Pancreas (tissue), 10 donors: ENCODE measurements at regions not wholly inside any gene's neighbourhood (a gene's known extent, or its start where the extent isn't known, plus 50 kb on each side); places are given as distances from the start of the nearest gene placed in this dataset.

Experiments
- ATAC-seq, 4 donors: fragments of 200-7000 bp; cut with Tn5 transposase; one replicate each; pipeline versions ENCODE4 v1.8.0 to v1.9.1; 2020; ENCODE audit warnings: mild to moderate bottlenecking in 4 of 4, moderate library complexity in 4 of 4
- DNase-seq, 6 donors: peaks; one replicate each; pipeline ENCODE4 v3.0.0-alpha.2; 2020
- FAIRE-seq: peaks from 2 replicates; lab custom pipeline; 2012; peaks lifted over from hg19 to GRCh38; lab: Jason Lieb, UNC
- H3K27ac ChIP-seq, 4 donors: fragments of 200-600 bp; sonication (generic); 1 replicate in 3 of 4; 2 replicates in 1 of 4; pipeline versions ENCODE4 v1.5.0 to v1.8.0; 2020
- H3K27me3 ChIP-seq, 4 donors: fragments of 200-600 bp; one replicate each; pipeline ENCODE4 v1.8.0; 2021
- H3K36me3 ChIP-seq, 3 donors: fragments of 200-600 bp; sonication (generic) in 1 of 3; one replicate each; pipeline versions ENCODE4 v1.5.0 to v1.8.0; 2020 to 2021
- H3K4me1 ChIP-seq, 3 donors: fragments of 200-600 bp; one replicate each; pipeline ENCODE4 v1.8.0; 2021
- H3K4me3 ChIP-seq, 4 donors: fragments of 200-600 bp; sonication (generic) in 2 of 4; one replicate each; pipeline versions ENCODE4 v1.5.0 to v1.8.0; 2020 to 2021
- H3K9me3 ChIP-seq, 4 donors: fragments of 200-600 bp; one replicate each; pipeline ENCODE4 v1.8.0; 2021
- WGBS, 2 donors: extraction: QIAGEN DNeasy Blood & Tissue Kit; methylation state at CpG; one replicate each; pipeline ENCODE4 v1.1.7; 2013; 5-methylcytosine and 5-hydroxymethylcytosine counted together
- intact Hi-C, 3 donors: fragments of 100-400 bp; cut with DNase I; formaldehyde crosslinking; loops; one replicate each; pipeline versions ENCODE4 v1.11.1 to v1.14.2; 2022
- TF ChIP-seq, protein P1 (sequence below), 4 donors: fragments of 200-600 bp; sonication (generic) in 3 of 4; IDR thresholded peaks; one replicate each; pipeline versions ENCODE4 v1.5.0 to v1.8.0; 2021; ENCODE audit warnings: antibody characterized with exemption in 4 of 4
- donor health status: healthy with polysubstance abuse.
- donor health status: DM: no; HTN: no; CAD: no; lungs with moderate emphysema.
- donor health status: DM: no; HTN: no; CAD: no.
- donor health status: control.
- donor health status: control.
- donor health status: Bipolar disorder and iron deficiency.
- donor health status: DM: yes; HTN: yes; CAD: no.
- donor health status: DM: no; HTN: no; CAD: no.
- donor health status: DM: no; HTN: no; CAD: no.
- donor health status: DM: yes; HTN: yes; CAD: no.

DNA sequence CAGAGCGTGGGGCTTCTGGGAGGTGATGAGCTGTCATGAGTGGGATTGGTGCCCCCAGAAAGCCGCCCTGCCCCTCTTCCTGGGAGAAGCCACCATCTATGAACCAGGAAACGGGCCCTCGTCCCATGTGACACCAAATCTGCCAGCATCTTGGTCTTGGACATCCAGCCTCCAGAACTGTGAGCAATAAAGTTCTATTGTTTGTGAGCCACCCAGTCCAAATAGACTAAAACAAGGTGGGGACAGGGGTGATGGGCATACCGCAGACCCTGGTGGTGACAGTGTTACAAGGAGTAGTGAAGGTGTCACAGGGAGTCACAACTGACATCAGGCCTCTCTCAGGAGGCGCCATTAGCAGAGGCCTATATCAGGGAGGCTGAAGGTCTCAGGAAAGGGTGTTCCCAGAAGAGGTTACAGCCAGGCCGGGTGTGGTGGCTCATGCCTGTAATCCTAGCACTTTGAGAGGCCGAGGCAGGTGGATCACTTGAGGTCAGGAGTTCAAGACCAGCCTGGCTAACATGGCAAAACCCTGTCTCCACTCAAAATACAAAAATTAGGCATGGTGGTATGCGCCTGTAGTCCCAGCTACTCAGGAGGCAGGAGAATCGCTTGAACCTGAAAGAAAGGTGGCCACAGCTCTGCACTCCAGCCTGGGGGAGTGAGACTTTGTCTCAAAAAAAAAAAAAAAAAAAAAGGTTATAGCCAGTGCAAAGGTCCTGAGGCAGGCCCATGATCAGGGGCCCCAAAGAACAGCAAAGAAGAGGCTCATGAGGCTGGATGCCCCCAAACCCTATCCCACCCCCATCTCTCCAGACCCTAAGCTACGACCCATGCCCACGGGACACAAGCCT is 53.0 kb downstream of the NCOR2 start:
- H3K27me3 ChIP-seq = no peaks in the 10 kb centered on the region
- TF ChIP-seq, protein P1, sequence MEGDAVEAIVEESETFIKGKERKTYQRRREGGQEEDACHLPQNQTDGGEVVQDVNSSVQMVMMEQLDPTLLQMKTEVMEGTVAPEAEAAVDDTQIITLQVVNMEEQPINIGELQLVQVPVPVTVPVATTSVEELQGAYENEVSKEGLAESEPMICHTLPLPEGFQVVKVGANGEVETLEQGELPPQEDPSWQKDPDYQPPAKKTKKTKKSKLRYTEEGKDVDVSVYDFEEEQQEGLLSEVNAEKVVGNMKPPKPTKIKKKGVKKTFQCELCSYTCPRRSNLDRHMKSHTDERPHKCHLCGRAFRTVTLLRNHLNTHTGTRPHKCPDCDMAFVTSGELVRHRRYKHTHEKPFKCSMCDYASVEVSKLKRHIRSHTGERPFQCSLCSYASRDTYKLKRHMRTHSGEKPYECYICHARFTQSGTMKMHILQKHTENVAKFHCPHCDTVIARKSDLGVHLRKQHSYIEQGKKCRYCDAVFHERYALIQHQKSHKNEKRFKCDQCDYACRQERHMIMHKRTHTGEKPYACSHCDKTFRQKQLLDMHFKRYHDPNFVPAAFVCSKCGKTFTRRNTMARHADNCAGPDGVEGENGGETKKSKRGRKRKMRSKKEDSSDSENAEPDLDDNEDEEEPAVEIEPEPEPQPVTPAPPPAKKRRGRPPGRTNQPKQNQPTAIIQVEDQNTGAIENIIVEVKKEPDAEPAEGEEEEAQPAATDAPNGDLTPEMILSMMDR (IDR thresholded peaks at IDR 0.05) = no peak
- FAIRE-seq (no peak), DNase-seq (no peak), ATAC-seq (no peak)
- H3K27ac ChIP-seq = peak overlapping the region in 1 of 4 donors; percentile 82
- whole genome bisulfite sequencing, 2 donors = 91 to 92% methylated on average over 12 of the region's 12 CpGs
- no peak overlapping the region for H3K4me3 ChIP-seq
- no peaks in the 10 kb centered on the region for H3K36me3 ChIP-seq
- H3K9me3 ChIP-seq = no peaks in the 10 kb centered on the region
- intact Hi-C loops = no loop called here
- H3K4me1 ChIP-seq = peaks cover 34 to 53% (median 40%) of the 10 kb centered on the region in 3 donors

DNA sequence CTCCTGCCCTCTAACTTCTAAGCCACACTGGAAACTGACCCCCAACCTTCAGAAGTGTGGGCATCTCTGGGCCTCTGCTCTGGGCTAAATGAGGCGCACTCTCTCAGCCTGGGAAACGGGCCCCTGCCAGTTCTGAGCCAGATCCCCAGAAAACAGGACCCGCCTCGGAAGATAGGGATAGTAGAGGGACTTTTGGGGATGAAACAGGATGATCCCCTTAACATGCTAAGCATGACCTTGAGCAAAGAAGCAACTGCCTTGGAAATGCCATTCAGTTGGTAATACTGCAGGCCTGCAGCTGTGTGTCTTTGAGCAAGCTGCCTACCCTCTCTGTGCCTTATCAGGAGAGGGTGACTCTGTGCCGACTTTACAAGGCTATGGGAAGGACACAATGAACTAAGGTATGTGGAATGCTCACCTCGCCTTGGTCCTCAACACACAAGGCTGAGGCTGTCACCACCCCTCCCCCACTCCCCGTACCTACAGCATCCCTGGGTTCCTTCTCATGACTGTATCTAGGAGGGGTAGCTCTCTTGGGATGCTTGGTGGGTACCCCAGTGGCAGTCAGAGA is 54.0 kb downstream of the NCOR2 start:
- peaks cover 37 to 59% (median 41%) of the 10 kb centered on the region in 3 donors for H3K4me1 ChIP-seq
- WGBS, 2 donors = 72 to 74% methylated on average over 7 of the region's 7 CpGs

DNA sequence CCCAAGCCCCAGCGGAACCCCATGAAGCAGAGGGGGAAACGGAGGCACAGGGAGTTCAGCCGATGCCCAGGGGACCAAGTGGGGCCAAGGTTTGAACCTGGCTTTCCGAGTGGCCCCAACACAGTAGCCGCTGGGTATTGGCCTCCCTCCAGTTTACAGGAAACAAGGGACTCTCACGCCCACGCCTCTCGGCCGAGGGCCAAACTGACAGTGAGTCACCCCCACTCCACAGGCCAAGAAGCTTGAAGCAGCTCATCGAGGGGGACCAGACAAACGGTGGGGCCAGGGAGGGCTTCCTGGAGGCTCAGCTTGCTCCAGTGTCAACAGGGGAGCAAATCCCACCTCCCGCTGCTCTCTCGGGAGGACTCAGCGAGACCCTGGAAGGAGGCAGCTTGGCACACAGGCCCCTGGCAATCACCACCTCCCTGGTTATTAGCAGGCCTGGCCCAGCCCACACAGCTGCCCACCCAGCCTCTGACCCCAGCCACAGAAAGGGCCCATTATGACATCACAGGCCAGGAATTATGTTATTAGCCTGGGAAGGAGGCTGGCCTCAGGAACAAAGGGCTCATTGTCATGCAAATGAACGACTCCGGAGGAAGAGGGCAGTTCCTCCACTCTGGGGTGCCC is 54.6 kb downstream of the NCOR2 start:
- Histone ChIP-seq H3K9me3 (no peaks in the 10 kb centered on the region), H3K4me1 (peaks cover 36 to 65% (median 47%) of the 10 kb centered on the region in 3 donors), H3K36me3 (no peaks in the 10 kb centered on the region), H3K27me3 (no peaks in the 10 kb centered on the region), H3K27ac (peak overlapping the region; percentile 46 to 82 (median 66)), H3K4me3 (no peak overlapping the region)
- intact Hi-C loops = no loop called here
- DNase-seq (peak in 4 of 6 donors; percentile 62 to 79 (median 72)), FAIRE-seq (no peak), ATAC-seq (peak in 3 of 4 donors; percentile 8 to 22 (median 10))
- 57 to 62% methylated on average over 16 of the region's 16 CpGs for WGBS, 2 donors
- TF ChIP-seq, protein P1 (IDR thresholded peaks at IDR 0.05) = no peak

More for the DNA sequence above, 54.0 kb downstream of the NCOR2 start:
- Histone ChIP-seq H3K4me3 (no peak overlapping the region), H3K36me3 (no peaks in the 10 kb centered on the region), H3K27ac (peak overlapping the region; percentile 46 to 82 (median 66)), H3K9me3 (no peaks in the 10 kb centered on the region), H3K27me3 (no peaks in the 10 kb centered on the region)
- FAIRE-seq (no peak), ATAC-seq (no peak), DNase-seq (no peak)
- TF ChIP-seq, protein P1 (IDR thresholded peaks at IDR 0.05) = no peak
- intact Hi-C loops = no loop called here

DNA sequence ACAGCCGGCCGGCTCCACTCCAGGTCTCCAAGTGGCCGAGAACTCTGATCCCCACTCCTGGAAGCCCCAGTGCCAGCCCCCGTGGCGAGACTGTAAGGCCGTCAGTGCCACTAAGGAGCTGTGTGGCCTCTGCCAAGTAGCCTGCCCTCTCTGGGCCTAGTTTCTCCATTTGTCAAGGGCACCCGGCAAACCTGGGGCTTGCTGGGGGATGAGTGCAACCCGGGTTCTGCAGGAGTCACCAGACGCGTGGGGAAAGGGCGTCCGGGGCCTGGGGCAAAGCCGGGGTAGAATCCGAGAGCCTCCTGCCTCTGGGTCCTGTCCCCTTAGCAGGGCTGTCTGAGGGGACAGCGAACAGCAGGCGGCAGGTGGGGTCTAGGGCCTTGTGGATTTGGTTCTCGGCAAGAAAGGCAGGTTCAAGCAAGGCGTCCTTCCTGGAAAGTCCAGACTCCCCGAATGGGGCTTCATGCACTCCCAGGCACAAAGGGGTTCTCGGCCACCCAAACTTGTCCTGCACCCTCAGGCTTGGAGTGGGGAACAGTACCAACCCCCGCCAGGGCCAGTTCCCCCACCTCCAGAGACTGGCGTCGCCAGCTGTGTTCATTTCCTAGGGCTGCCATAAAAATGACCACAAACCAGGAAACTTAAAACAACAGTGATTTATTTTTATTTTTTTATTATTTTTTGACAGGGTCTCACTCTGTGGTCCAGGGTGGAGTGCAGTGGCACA is 56.0 kb downstream of the NCOR2 start:
- H3K4me3 ChIP-seq = no peak overlapping the region
- no peaks in the 10 kb centered on the region for H3K36me3 ChIP-seq
- peak overlapping the region in 3 of 4 donors; percentile 53 to 82 (median 73) for H3K27ac ChIP-seq
- DNase-seq = no peak
- no peak for FAIRE-seq
- TF ChIP-seq, protein P1 (IDR thresholded peaks at IDR 0.05) = no peak
- intact Hi-C loops = no loop called here
- WGBS, 2 donors = 81 to 85% methylated on average over 23 of the region's 23 CpGs
- no peaks in the 10 kb centered on the region for H3K9me3 ChIP-seq
- ATAC-seq = no peak
- H3K27me3 ChIP-seq = no peaks in the 10 kb centered on the region
- peaks cover 36 to 73% (median 59%) of the 10 kb centered on the region in 3 donors for H3K4me1 ChIP-seq
